ENCODE measurements at regions not wholly inside any gene's neighbourhood (a gene's known extent, or its start where the extent isn't known, plus 50 kb on each side); places are given as distances from the start of the nearest gene placed in this dataset.

DNA sequence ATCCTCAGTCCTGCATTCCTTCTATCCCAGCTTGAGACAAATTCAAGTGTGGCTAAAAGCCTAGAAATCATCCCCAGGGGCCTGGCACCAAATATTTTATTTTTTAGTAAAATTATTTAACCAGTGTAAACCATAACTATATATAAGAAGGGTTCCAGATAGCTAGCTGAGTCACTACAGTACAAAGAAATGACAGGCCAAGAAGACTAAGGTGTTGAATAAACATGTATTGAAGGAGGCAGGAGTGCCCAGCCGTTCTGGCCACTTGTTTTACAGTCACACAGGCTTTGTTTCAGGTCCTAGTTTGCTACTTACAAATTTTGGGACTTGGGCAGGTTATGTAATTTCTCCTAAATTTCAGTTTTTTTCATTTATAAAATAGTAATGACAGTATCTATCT lies 225.9 kb upstream of the PITX2 start:
- TF ChIP-seq, protein P1, sequence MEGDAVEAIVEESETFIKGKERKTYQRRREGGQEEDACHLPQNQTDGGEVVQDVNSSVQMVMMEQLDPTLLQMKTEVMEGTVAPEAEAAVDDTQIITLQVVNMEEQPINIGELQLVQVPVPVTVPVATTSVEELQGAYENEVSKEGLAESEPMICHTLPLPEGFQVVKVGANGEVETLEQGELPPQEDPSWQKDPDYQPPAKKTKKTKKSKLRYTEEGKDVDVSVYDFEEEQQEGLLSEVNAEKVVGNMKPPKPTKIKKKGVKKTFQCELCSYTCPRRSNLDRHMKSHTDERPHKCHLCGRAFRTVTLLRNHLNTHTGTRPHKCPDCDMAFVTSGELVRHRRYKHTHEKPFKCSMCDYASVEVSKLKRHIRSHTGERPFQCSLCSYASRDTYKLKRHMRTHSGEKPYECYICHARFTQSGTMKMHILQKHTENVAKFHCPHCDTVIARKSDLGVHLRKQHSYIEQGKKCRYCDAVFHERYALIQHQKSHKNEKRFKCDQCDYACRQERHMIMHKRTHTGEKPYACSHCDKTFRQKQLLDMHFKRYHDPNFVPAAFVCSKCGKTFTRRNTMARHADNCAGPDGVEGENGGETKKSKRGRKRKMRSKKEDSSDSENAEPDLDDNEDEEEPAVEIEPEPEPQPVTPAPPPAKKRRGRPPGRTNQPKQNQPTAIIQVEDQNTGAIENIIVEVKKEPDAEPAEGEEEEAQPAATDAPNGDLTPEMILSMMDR (IDR thresholded peaks at IDR 0.05; ENCODE audit: low read length): no peak
- TF ChIP-seq EZH2 (optimal IDR thresholded peaks at IDR 0.05; ENCODE audit: low read depth, low read length): no peak
- no peak for TF ChIP-seq EZH2phosphoT487 (IDR thresholded peaks at IDR 0.05; ENCODE audit: low read length)

Measured in MM.1S (cell line).